ENCODE measurements at regions not wholly inside any gene's neighbourhood (a gene's known extent, or its start where the extent isn't known, plus 50 kb on each side); places are given as distances from the start of the nearest gene placed in this dataset.

DNA sequence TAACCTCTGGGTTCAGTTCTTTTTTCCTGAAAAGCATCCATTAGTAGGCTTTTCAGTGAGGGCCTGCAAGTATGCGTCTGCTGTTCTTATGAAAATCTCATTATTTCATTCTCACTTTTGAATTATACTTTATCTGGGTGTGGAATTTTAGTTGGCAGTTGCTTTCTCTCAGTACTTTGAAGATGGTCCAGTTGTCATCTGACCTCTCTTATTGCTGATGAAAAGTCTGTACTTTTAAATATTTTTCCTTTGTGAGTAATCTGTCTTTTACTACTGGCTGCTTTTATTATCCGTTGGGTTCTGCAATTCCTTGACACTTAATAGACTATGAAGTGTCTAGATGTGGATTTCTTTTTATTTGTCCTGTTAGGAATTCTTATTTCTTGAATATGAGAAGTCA lies 307.8 kb downstream of the CYP26B1 start:
- DNase-seq (ENCODE audit: low read depth in 2 of 2) = no peak

DNA sequence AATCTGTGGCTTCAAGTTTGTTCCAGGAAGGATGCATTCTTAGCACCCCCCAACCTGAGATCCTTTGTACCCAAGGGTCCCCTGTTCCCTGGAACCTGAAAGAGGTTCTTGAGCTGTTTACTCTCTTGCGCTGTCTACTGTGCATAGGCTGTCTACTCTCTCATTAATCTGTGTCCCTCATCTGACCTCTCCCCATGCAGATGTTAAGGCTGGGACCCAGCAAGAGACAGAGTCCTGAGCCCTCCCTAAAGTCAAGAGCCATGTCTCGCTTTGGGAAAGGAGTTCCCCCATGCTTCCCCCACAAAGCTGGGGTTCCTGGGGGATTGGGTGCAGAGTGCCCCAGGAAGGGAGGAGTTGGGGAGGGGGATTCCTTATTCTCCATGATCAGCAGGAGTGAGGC lies 312.9 kb downstream of the CYP26B1 start:
- DNase-seq (ENCODE audit: low read depth in 2 of 2) = no peak

DNA sequence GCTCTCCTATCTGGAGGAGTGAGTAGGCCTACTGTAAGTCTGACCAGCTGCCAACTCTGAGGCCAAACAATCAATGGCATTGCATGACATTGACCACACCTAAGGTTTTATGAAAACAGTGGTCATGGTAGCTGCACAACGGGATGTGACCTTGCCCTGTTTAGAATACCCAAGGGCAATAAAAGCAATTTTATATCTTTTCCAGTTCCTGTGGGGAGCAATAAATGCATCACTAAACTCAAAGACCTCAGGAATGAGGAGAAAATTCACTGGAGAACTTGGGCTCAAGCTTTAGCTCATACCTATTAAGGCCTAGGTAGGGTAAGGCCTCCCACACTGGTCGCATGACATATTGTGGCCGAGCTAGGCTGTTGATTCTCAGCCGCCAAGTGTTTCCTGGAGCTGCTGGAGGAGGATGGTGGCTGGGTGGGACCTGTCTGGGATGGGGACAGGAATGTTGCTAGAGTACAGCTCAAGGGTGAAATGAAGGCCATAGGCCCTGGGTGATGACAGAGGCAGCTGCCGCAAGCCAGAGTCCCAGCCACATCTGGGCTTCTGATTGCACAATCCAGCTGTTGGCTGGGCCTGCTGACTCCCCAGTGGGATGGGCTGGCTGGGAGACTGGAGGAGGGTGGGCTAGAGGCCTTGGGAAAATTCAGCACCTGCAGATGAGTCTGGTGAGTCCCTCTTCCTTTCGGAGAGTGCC lies 313.7 kb downstream of the CYP26B1 start:
- DNase-seq (ENCODE audit: low read depth in 2 of 2) = no peak

DNA sequence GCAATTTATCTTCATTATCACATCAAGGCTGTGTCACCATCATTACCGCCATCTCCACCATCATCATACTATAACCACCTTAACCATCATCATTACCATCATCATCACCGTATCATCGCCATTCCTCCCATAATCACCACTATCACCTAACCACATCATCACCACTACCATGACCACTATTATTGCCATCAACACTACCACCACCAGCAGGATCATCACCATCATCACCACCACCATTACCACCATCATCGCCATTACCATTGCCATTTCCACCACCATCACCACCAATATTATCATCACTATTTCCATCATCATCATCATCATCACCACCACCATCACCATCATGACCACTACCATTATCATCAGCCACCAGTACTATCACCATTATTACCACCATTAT lies 314.4 kb downstream of the CYP26B1 start:
- no peak for DNase-seq (ENCODE audit: low read depth in 2 of 2)

DNA sequence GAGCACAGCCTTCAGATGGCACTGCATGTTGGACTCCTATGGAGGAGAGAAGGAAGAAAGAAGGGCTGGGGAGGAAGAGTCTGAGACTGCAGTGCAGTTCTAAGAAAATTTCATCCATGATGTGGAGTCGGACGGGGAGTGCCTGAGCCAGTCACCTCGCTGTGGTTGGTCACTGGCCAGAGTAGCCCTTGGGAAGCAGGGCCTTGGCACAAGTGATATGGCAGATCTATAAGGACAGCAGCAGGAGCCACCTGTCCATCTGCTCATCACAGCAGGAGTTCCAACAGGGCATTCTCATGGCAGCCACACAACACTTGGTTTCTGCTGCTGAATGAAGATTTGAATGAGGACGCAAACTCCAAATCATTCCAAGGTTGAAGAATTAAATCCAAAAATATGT lies 314.8 kb downstream of the CYP26B1 start:
- DNase-seq (ENCODE audit: low read depth in 2 of 2) = no peak

DNA sequence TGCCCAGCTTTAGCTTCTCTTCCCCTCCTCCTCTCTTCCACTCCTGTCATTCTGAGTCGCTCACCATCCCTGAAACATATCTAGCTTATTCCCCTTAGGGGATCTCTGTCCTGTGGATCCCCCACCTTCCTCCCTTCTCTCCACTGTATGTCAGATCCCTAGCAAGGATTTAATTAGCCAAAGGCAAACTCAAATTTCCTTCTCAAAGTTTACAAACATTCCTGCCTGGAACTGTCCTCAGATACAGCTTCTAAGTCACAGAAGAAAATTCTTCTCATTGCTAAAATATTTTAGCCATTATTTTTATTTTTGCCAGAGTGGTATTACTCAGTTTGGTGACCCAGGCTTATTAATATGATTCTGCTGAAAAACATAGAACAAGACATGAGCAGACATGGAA lies 315.3 kb downstream of the CYP26B1 start:
- no peak for DNase-seq (ENCODE audit: low read depth in 2 of 2)

DNA sequence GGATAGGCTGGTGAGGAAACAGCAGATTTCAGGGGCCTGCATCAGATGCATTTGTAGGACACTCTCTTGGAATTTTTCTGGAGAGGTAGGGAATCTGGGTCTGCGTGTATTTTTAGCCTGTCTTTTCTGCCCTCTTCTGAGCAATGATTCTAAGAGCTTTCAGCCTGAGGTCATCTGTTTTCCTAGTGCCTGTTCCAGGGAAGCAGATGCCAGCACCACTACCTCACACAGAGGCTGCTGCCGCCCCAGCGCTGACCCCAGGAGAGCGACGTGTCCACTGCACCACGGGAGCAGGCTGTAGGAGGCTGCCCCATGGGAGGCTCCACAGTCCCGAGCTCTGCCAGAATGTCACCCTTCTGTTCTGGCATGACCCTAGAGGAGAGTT lies 316.5 kb downstream of the CYP26B1 start:
- no peak for DNase-seq (ENCODE audit: low read depth in 2 of 2)

DNA sequence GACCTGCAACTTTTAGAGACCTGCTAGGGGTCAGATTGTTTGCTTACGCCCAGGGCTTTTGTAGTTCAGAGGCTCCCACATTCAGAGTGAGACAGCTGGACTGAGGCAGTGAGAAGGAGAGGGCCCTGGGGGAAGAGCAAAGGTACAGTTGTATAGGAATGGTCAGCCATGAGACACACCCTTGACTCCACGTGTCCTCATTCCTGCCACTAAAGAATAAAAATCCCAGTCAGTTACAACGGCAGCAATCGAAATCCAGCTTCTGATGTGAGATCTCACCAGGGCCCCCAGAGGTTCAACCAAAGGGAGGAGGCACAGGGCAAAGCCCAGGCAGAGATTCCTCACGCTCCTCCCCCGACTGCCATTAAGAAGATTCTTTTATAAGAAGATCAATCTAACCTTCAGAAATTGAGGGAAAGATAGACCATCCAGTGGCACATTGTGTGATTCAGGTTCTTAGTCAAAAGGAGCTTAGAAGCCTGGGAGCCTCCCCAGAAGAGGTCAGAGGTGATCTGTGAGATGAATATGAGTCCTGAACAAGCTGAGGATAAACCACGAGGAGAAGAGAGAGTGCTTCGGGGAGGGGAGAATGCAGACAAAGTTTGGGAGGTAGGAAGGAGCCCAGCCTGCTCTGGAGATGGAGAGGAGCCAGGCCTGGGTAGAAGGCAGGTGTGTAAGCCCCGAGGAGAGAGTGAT lies 317.0 kb downstream of the CYP26B1 start:
- no peak for DNase-seq (ENCODE audit: low read depth in 2 of 2)

DNA sequence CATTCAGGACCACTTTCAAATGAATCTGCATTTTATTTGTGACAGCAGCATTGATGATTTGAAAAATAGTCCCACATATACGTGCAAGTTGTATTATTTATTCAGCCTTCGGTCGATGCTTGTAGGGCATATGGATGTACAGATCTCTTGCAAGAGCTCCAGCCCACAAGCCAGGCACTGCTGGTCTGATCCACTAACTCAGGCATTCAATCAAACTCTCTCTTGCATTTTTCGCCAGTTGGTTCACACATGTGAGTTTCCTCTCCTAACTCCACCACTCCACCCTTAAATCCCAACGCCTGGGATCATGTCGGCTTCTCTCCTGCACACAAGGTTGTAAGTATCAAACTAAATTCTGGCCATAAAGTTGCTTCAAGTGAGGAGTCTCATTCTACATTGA lies 318.7 kb downstream of the CYP26B1 start:
- no peak for DNase-seq (ENCODE audit: low read depth in 2 of 2)

DNA sequence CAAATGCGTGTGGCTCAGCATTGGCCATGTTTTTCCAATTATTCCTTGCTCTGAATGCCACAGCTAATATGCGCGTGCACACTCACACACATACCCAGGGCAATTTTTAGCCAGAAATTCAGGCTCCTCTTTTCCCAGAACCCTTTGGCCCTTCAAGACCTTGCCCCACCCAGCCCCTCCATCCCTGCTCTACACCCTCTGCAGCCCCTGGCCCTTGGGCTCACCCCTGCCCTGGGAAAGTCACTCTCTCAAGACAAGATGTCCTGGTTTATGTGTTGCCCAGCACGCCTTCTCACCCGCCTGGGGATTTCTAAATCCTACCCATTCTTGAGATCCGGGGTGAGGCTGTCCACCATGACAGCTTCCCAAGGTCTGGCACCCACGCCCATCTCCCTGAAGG lies 319.7 kb downstream of the CYP26B1 start:
- DNase-seq (ENCODE audit: low read depth in 2 of 2) = no peak

DNA sequence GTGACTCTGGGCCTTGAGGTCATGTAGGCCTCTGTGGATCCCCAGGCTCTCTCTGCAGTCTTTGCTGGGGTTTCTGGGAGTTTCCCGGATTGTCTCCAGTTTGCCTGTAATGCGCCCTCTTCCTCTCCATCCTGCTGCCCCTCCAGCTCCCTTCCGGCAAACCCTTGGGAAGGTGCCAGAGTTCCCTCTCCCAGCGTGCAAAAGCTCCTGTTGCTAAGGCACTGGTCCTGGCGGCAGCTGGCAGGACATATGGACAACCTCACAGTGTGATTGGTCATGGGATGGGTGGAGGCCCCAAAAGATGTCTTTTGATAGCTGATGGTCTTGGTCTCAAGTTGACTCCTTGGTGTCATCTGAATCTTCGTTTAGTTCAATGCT lies 320.1 kb downstream of the CYP26B1 start:
- DNase-seq (ENCODE audit: low read depth in 2 of 2) = no peak

DNA sequence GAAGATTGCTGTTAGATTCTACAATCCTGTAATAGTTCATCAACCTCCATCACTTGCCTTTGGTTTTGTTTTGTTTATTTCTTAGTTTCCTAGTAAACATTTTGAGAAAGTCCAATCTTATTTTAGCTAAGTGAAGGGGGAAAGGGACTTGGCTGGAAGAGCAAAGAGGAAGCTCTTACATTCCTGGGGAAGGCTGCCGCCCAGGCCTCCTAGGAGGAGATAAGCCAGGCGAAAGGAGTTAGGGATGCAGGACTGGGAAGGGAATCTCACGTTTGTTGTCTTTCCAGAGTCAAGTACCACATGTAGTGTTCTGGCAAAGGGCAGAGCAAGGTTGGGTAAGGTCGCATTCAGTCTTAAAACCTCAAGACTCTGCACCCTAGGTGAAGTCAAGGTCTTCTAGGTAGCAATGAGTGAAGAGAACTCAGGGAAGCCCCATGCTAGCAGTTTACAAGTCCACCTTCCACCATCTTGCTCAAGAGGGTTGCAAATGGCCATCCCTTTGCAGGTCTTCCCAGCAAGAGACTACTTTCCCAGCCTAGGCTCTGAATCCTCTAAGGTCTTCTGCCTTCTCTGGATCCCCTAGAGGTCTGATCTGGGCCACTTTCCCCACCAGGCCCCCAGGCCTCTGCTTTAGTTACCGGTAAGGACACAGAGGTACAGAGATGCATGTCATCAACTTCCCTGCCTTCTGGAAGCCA lies 320.7 kb downstream of the CYP26B1 start:
- no peak for DNase-seq (ENCODE audit: low read depth in 2 of 2)

DNA sequence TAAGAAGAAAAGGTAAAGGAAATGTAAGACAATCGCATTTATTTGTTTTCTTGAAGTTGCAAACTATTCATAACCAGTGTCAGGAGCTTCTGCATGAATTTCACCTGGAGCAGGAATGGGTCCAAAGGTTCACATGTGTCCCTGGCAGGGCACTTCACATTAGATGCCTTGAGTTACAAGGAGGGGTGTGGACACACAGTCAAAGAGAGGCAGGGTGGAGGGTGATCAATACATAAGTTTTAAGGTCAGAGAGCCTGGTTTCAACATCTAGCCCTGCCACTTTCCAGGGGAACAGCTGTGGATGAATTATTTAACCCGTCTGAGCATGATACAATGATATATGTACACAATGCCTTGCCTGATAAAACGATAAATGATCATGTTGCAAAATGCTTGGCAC lies 321.4 kb downstream of the CYP26B1 start:
- no peak for DNase-seq (ENCODE audit: low read depth in 2 of 2)

DNA sequence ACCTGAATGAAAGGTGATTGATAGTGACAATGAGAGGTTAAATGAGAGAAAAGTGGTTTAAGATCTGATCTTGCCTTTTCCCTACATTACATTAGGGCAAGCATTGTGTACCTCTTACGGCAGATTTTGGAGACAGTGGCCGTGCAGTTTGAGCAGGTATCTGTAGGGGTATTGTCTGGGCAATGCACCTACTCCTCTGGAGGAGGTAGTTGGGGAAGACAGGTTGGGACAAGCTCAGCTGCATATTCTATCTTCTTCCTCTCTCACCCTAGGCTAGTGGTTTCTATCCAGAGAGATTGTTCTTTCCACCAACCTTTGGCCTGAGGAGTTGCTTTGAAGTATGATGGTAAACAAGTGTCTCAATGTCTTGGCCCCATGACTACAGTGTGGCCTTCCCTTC lies 323.2 kb downstream of the CYP26B1 start:
- no peak for DNase-seq (ENCODE audit: low read depth in 2 of 2)

DNA sequence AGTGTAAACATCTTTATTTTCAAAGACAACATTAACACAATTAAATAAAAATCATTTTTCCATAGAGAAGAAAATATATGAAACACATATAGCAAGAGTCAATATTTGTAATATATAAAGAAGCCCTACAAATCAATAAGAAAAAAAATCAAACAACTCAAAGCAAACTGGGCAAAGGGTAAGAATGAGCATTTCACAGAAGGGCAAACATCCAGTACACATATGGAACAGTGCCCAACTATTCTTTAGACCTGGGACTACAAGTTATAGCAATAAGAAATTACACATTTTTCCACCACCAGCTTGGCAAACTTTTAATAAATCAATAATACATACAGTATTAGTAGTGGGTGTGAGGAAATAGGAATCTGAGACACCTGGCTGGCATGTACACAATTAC lies 324.1 kb downstream of the CYP26B1 start:
- DNase-seq (ENCODE audit: low read depth in 2 of 2) = no peak

DNA sequence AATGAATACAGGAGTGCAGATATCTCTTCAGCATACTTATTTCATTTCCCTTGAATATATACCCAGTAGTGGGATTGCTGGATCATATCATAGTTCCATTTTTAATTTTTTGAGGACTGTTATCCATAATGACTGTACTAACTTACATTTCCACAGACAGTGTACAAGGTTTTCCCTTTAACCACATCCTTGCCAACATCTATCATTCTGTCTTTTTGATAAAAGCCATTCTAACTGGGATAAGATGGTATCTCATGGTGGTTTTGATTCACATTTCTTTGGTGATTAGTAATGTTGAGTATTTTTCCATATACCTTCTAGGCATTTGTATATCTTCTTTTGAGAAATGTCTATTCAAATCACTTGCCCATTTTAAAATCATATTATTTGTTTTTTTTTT lies 325.2 kb downstream of the CYP26B1 start:
- DNase-seq (ENCODE audit: low read depth in 2 of 2) = no peak

DNA sequence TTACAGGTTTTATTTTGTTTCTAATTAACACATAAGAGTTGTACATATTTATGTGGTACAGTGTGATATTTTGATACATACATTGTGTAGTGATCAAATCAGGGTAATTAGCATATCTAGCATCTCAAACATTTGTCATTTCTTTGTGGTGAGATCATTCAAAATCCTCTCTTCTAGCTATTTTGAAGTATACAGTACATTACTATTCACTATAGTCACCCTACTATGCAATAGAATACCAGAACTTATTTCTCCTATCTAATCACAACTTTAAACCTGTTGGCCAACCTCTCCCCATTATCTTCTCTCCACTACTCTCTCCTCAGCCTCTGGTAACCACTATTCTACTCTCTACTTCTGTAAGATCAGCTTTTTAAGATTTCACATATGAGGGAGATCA lies 325.8 kb downstream of the CYP26B1 start:
- no peak for DNase-seq (ENCODE audit: low read depth in 2 of 2)

DNA sequence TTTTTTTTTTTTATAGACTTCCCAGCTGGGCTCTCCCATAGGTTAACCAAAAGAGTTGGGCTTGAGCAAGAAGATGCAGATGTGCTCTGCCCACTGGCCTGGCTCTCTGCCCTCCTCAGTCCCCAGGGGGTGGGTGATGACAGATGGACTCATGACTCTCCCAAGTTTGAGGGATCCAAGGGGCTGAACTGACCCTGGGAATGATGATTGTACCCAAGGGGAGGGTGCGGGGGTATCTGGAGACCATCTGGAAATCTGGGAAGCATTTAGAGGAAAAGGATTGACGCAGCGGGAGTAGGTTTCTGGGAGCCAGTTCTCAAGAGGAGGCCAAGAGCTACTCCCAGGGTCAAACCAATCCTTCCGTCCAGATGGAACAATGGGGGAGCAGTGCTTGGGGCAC lies 330.8 kb downstream of the CYP26B1 start:
- DNase-seq (ENCODE audit: low read depth in 2 of 2) = no peak

DNA sequence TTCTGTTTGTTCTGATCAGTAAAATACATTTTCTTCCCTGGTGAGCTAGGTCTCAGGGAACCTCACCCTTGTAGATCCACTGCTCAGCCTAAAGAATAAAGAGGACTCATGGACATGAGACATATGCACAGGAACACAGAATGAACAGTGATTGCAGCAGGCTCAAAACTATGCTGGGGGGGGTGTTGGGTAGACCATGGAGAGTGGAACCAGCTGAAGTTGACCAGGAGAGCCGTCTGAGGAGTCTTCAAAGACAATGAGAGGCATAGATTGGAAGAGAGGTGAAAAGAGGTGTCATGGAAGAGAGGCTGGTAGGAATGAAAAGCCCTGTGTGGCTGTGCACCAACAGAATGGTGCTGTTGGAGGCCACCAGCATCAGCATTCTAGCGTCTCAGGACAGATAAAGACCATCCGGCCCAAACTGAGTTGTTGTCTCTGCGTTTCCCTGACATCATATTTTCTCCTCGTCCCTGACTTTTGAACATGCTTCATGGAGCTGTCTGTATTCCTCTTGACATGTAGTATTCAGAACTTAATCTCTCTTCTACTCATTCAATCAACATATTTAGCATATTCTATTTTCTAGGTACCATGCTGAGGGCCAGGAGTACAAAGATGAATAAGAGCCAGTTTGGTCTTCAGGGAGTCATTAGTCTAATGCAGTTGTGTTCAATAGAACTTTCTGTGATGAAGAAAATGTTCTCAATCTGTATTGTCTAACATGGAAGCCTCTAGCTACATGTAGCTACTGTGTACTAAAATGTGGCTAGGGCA lies 331.8 kb downstream of the CYP26B1 start:
- no peak for DNase-seq (ENCODE audit: low read depth in 2 of 2)

DNA sequence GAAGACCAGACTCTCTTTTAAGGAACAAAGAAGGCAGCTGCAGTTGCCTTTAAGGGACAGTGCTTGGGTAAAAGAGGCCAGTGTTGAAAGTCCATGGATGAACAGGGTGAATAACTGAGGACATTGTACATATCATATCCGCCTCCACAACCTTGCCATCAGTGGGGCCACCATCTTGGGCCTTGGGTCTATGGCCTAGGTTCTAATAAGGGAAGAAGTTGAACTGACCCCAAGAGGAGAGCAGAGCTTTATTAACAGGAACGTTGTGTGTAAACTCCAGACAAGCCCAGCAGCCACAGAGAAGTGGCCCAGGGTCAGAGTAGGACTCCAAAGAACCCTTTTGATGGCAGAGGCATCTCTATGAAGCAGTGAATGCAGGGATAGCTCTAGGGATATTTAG lies 332.8 kb downstream of the CYP26B1 start:
- DNase-seq (ENCODE audit: low read depth in 2 of 2) = no peak

DNA sequence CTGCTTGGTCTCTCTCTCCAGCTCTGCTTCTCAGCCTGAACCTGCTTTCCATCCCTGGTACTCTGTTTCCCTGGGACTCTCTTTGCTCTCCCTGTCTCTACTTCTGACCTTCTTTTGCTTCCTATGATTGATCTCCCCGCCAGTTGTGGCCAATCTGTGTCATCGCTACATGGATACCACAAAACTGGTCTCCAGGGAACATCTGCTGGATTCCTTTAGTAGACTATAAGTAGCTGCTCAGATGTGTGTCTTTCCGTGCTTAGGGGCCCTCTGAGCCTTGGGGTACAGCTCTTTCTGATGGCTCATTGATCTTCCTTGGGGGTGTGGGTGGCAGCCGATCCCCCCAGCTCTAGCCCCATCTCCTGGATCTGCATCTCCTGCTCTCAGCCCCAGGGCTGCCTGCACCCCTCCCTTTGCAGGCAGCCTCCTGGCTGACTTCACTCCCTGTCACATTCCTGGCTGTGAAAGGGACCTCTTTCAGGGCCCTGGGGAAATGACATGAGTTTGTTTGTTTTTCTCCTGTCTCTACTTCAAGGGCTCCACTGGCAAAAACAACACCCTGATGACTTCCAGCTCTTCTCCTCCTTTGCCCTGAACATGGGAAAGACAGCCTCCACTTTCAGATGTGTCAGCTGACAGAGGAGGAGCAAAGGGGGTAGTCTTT lies 333.7 kb downstream of the CYP26B1 start:
- DNase-seq (ENCODE audit: low read depth in 2 of 2) = no peak

DNA sequence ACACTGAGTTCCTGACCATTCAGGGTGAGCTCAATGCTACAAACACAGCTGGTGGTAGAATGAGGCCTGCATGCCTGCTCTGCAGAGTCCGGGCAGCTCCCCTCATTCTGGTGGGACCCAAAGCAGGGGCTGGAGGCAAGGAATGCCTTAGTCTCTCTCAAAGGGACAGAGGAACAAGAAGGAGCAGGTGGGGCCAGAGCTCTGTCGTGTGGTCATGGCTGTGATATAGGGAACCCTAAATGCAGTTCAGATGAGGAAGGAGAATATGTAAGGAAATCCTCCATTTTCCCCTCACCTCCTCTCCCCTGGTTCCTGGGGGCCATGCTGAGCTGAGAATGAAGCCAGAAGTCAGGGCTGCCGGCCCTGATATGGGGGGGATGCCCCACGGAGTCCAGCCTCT lies 334.3 kb downstream of the CYP26B1 start:
- no peak for DNase-seq (ENCODE audit: low read depth in 2 of 2)
